HG02642 (cell line): ENCODE measurements at regions not wholly inside any gene's neighbourhood (a gene's known extent, or its start where the extent isn't known, plus 50 kb on each side); places are given as distances from the start of the nearest gene placed in this dataset.
"Not testable (repeated sequence)": the region's sequence is repeated elsewhere in the genome, so short reads cannot be mapped to it uniquely, and the experiment has no call there.

Experiments used
- ATAC-seq: cut with Tn5 transposase; IDR thresholded peaks from one replicate; pipeline ENCODE4 v1.9.1; 2021; ENCODE audit warnings: mild to moderate bottlenecking; ENCODE audit not compliant: unreplicated experiment, poor library complexity

GRCh38 chr2:6080932-6081753 is 389.0 kb downstream of the SOX11 start:
- ATAC-seq = no peak

- no peak for ATAC-seq
These were observed 389.9 kb downstream of the SOX11 start for GRCh38 chr2:6081955-6082624.

- ATAC-seq = no peak
These were observed 390.4 kb downstream of the SOX11 start for GRCh38 chr2:6082625-6083018.

DNA sequence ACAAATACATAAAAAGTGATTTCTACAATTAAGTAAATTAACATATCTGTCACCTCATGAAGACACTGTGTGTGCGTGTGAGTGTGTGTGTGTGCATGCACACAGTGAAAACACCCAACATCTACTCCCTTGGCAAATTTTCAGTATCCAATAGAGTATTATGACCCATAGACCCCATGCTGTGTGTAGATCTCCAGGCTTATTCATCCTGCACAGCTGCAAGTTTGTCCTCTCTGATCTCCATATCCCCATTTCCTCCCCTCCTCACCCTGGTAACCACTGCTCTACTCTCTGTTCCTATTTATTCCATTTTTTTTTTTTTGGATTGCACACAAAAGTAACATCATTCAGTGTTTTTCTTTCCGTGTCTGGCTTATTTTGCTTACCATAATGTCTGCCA is 391.0 kb downstream of the SOX11 start:
- no peak for ATAC-seq

- no peak for ATAC-seq
These were observed 397.3 kb downstream of the SOX11 start for GRCh38 chr2:6089474-6089873.

DNA sequence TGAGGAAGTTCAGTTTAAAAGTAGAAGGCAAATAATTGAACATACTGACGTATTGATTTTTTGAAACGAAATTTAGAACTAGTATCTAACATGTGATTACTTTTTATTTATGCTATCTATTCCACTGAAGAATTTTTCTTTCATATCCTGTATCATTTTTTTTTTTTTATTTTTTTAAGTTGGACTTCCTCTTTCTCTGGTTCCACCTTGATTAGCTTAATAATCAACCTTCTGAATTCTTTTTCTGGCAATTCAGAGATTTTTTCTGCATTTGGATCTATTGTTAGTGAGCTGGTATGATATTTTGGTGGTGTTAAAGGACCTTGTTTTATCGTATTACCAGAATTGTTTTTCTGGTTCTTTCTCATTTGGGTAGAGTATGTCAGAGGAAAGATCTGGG is 411.2 kb downstream of the SOX11 start:
- ATAC-seq = no peak

- no peak for ATAC-seq
These were observed 411.8 kb downstream of the SOX11 start for GRCh38 chr2:6103949-6104348.

GRCh38 chr2:6107290-6107689 is 415.1 kb downstream of the SOX11 start:
- ATAC-seq = no peak

GRCh38 chr2:6109831-6110230 is 417.6 kb downstream of the SOX11 start:
- ATAC-seq = no peak

DNA sequence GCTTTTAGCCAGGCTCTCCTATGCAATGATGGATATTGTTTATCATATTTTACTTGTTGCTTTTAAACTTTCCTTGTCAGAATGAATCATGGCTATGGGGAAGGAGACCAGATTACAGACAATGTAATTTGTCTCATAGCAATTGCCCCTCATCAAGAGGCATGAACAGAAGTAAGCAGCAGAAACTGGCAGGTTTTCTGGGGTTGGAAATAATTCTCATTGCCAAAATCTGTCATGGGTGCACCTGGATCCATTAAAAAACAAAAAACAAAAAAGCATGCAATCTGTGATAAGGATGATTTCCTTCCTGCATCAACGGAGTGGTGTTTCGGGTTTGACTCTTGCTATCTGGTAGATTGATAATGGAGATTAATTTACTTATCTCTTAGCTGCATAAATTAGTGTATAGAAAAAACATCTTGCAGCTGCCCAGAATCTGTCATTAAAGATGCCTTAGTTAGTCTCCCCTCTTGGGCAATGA is 419.6 kb downstream of the SOX11 start:
- ATAC-seq = no peak

DNA sequence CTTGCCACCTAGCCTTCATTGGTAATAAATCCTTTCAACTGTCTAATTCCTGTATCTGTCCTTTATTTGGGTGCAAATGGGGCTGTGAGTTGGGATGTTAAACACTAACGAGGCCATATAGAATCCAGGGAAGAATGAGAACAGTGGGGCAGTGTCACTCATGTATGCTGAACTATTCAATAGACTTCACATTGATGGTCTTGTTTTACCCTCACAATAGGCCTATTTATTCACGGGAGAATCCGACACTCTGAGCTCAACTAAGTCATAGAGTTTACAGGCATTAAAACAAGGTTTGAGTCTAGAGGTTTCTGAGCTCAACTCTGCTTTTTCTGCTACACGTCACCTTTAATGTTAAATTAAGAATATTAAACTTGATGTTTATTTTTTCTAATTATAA is 421.6 kb downstream of the SOX11 start:
- no peak for ATAC-seq

- ATAC-seq = no peak
These were observed 435.5 kb downstream of the SOX11 start for GRCh38 chr2:6127718-6128117.

- ATAC-seq = no peak
These were observed 447.0 kb downstream of the SOX11 start for GRCh38 chr2:6139142-6139541.

DNA sequence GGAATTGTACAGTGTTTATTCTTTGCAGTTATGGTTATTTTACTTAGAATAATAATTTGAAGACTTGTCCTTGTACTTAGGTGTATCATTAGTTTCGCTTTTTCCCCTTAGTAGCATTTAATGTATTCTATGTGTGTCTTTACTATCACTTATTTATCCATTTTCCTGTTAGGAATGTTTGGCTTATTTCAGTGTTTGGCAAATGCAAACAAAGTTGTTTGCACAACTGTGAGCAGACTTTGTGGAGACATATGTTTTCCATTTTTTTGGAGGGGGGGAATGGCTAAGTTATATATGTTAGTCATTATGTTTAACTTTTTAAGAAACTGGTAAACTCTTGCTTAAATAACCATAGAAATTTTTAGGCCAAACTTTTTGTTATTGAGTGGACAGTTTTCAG is 447.7 kb downstream of the SOX11 start:
- no peak for ATAC-seq

- ATAC-seq = no peak
These were observed 448.3 kb downstream of the SOX11 start for GRCh38 chr2:6140509-6140908.

GRCh38 chr2:6143812-6144211 is 451.6 kb downstream of the SOX11 start:
- ATAC-seq = no peak

GRCh38 chr2:6147215-6147614 is 455.0 kb downstream of the SOX11 start:
- not testable (repeated sequence) for ATAC-seq

GRCh38 chr2:6148882-6149281 is 456.7 kb downstream of the SOX11 start:
- no peak for ATAC-seq

DNA sequence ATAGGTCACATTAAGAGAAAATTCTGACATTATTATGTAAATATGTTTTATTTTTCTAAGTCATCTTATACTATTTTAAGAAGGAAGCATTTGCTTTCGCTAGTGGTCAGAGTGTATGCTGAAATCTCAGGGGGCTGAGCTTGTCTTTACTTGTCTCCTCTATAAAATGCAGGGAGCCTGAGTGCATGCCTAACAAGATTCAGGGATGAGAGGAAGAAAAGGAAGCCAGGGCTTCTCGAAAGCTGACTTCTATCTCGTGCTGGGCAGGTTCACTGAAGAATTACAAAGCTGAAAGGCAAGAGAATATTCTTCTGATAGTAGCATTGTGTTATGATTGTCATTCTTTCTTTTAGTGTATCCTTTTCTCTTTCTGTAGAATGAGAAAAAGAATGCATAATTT is 467.4 kb downstream of the SOX11 start:
- ATAC-seq = no peak

DNA sequence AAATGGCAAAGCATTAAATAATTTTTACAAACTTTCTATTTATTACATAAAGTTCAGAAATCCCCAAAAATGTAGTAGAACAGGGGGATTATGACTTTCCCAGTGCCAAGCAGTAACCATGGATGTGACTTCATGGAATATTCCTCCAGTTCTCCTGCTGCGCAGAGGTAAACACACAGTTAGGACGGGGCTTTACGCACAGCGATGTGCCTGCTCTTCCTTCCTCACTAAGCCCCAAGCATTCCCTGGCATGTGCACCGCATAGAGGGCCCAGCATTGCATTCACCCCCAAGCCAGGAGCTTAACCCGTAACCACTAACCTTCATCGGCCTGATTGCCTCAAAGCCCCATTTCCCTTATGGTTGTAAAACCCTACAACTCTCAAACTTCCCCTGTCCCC is 471.7 kb downstream of the SOX11 start:
- no peak for ATAC-seq

- no peak for ATAC-seq
These were observed 473.0 kb downstream of the SOX11 start for GRCh38 chr2:6164986-6165747.
